Activated CD8-positive, alpha-beta T cell treated with anti-CD3 and anti-CD28 coated beads for 36 hours (primary cell): ENCODE measurements at regions not wholly inside any gene's neighbourhood (a gene's known extent, or its start where the extent isn't known, plus 50 kb on each side); places are given as distances from the start of the nearest gene placed in this dataset.

Experiments used
- ATAC-seq: fragments of 200-7000 bp; cut with Tn5 transposase; one replicate; pipeline ENCODE4 v1.10.0; 2021; ENCODE audit warnings: mild to moderate bottlenecking, moderate library complexity
- CTCF ChIA-PET: fragments of 350-600 bp; sonication (Branson Sonifier 250); formaldehyde crosslinking; loops from one replicate; lab custom pipeline; 2021; ENCODE audit warnings: antibody characterized with exemption; lab: Charles Lee
- POLR2A ChIA-PET: fragments of 350-600 bp; sonication (Branson Sonifier 250); formaldehyde crosslinking; loops from one replicate; lab custom pipeline; 2021; ENCODE audit warnings: antibody characterized with exemption; lab: Charles Lee
- DNase-seq: peaks from one replicate; pipeline ENCODE4 v3.0.0-alpha.2; 2020
- H3K27ac Mint-ChIP-seq: one replicate; pipeline ENCODE4 v1.8.0; 2021; ENCODE audit warnings: mild to moderate bottlenecking, mixed read lengths
- H3K27me3 Mint-ChIP-seq: one replicate; pipeline ENCODE4 v1.8.0; 2021; ENCODE audit warnings: mixed read lengths
- H3K36me3 Mint-ChIP-seq: one replicate; pipeline ENCODE4 v1.8.0; 2021; ENCODE audit warnings: low read depth, mixed read lengths
- H3K4me1 Mint-ChIP-seq: one replicate; pipeline ENCODE4 v1.8.0; 2021; ENCODE audit warnings: low read depth, mixed read lengths
- H3K4me3 Mint-ChIP-seq: one replicate; pipeline ENCODE4 v1.8.0; 2021; ENCODE audit warnings: mild to moderate bottlenecking, moderate library complexity, mixed read lengths
- H3K9me3 Mint-ChIP-seq: one replicate; pipeline ENCODE4 v1.8.0; 2021; ENCODE audit warnings: mixed read lengths
- intact Hi-C: fragments of 100-400 bp; cut with micrococcal nuclease; formaldehyde crosslinking; loops from one replicate; pipeline ENCODE4 v1.10.0; 2022
- TF ChIP-seq, protein P1 (sequence below): fragments of 200-600 bp; IDR thresholded peaks from one replicate; pipeline ENCODE4 v1.8.0; 2022; ENCODE audit warnings: antibody characterized with exemption, mild to moderate bottlenecking

- Mint-ChIP-seq H3K27ac (no peak overlapping the region), H3K27me3 (no peaks in the 10 kb centered on the region), H3K9me3 (no peaks in the 10 kb centered on the region), H3K4me3 (no peak overlapping the region), H3K36me3 (no peaks in the 10 kb centered on the region), H3K4me1 (no peaks in the 10 kb centered on the region)
- CTCF ChIA-PET = no interaction called here
- DNase-seq (no peak), ATAC-seq (no peak)
- intact Hi-C loops = no loop called here
- TF ChIP-seq, protein P1, sequence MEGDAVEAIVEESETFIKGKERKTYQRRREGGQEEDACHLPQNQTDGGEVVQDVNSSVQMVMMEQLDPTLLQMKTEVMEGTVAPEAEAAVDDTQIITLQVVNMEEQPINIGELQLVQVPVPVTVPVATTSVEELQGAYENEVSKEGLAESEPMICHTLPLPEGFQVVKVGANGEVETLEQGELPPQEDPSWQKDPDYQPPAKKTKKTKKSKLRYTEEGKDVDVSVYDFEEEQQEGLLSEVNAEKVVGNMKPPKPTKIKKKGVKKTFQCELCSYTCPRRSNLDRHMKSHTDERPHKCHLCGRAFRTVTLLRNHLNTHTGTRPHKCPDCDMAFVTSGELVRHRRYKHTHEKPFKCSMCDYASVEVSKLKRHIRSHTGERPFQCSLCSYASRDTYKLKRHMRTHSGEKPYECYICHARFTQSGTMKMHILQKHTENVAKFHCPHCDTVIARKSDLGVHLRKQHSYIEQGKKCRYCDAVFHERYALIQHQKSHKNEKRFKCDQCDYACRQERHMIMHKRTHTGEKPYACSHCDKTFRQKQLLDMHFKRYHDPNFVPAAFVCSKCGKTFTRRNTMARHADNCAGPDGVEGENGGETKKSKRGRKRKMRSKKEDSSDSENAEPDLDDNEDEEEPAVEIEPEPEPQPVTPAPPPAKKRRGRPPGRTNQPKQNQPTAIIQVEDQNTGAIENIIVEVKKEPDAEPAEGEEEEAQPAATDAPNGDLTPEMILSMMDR = no peak
- POLR2A ChIA-PET = no interaction called here
Observed at GRCh38 chr13:21984156-21984555, 313.3 kb downstream of the FGF9 start.

DNA sequence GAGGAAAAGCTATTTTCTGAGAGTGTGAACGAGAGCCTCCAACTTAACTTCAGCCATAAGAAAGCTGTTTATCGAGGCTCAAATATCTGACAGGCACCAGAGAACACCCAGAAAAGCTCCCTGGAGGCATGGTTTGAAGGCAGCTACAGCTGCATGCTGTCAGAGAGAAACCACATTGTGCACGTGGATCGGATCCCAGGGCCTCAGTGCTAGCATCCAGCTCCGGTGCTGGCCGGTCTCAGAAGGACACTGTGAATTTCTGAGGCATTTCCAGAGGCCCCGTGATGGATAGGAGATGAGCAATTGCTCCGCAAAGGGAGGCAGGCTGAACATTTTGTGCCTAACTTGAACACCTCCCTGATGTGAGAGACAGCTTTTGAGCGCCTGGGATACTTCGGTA is 315.7 kb downstream of the FGF9 start:
- Mint-ChIP-seq H3K27ac (no peak overlapping the region), H3K9me3 (no peaks in the 10 kb centered on the region), H3K4me1 (no peaks in the 10 kb centered on the region), H3K36me3 (no peaks in the 10 kb centered on the region), H3K27me3 (no peaks in the 10 kb centered on the region), H3K4me3 (no peak overlapping the region)
- ChIA-PET POLR2A (no interaction called here), CTCF (no interaction called here)
- ATAC-seq (no peak), DNase-seq (no peak)
- intact Hi-C loops = no loop called here
- TF ChIP-seq, protein P1 = no peak

- intact Hi-C loops = no loop called here
- H3K27ac Mint-ChIP-seq = no peak overlapping the region
- ATAC-seq (no peak), DNase-seq (peak; percentile 31)
- ChIA-PET POLR2A (interaction anchor here (0.7 kb wide), 1 partner anchor 87 kb away, joined by 3 read pairs; no protein-coding TSS in a partner anchor), CTCF (no interaction called here)
- no peaks in the 10 kb centered on the region for H3K27me3 Mint-ChIP-seq
- no peaks in the 10 kb centered on the region for H3K36me3 Mint-ChIP-seq
- no peak overlapping the region for H3K4me3 Mint-ChIP-seq
- no peaks in the 10 kb centered on the region for H3K9me3 Mint-ChIP-seq
- H3K4me1 Mint-ChIP-seq = no peaks in the 10 kb centered on the region
- TF ChIP-seq, protein P1 = no peak
Observed at GRCh38 chr13:21987793-21988192, 316.9 kb downstream of the FGF9 start.

- POLR2A ChIA-PET = no interaction called here
- Mint-ChIP-seq H3K27me3 (no peaks in the 10 kb centered on the region), H3K27ac (no peak overlapping the region), H3K4me1 (no peaks in the 10 kb centered on the region), H3K4me3 (no peak overlapping the region), H3K9me3 (no peaks in the 10 kb centered on the region), H3K36me3 (no peaks in the 10 kb centered on the region)
- CTCF ChIA-PET = no interaction called here
- no peak for DNase-seq
- no peak for ATAC-seq
- intact Hi-C loops = no loop called here
- TF ChIP-seq, protein P1 = no peak
Observed at GRCh38 chr13:21988624-21989023, 317.8 kb downstream of the FGF9 start.

- H3K9me3 Mint-ChIP-seq = no peaks in the 10 kb centered on the region
- CTCF ChIA-PET = no interaction called here
- POLR2A ChIA-PET = no interaction called here
- H3K27me3 Mint-ChIP-seq = no peaks in the 10 kb centered on the region
- intact Hi-C loops = no loop called here
- no peak overlapping the region for H3K27ac Mint-ChIP-seq
- ATAC-seq = no peak
- no peak for DNase-seq
- no peak overlapping the region for H3K4me3 Mint-ChIP-seq
- no peaks in the 10 kb centered on the region for H3K4me1 Mint-ChIP-seq
- H3K36me3 Mint-ChIP-seq = no peaks in the 10 kb centered on the region
- TF ChIP-seq, protein P1 = no peak
Observed at GRCh38 chr13:21996049-21996448, 325.2 kb downstream of the FGF9 start.
